ENCODE measurements at regions not wholly inside any gene's neighbourhood (a gene's known extent, or its start where the extent isn't known, plus 50 kb on each side); places are given as distances from the start of the nearest gene placed in this dataset.

- Histone ChIP-seq H3K27me3 (peaks cover 57% of the 10 kb centered on the region), H3K36me3 (no peaks in the 10 kb centered on the region), H4K20me1 (no peaks in the 10 kb centered on the region), H3K9me3 (peaks cover 18% of the 10 kb centered on the region), H3K4me2 (no peak overlapping the region), H3K9ac (no peak overlapping the region), H3K4me3 (no peak overlapping the region), H3K4me1 (no peaks in the 10 kb centered on the region), H3K27ac (no peak overlapping the region)
- TF ChIP-seq Cebpa-rat (IDR thresholded peaks at IDR 0.05): no peak
Observed at GRCh38 chrX:141960578-141960977, 56.9 kb downstream of the MAGEC1 start.

All from BLaER1 (cell line).